A673 (cell line): ENCODE measurements at regions not wholly inside any gene's neighbourhood (a gene's known extent, or its start where the extent isn't known, plus 50 kb on each side); places are given as distances from the start of the nearest gene placed in this dataset.
A peak's percentile ranks its signal among the peaks of the same experiment; 100 is the strongest.

Source experiments
- BruUV-seq: library from RNA; stranded (reverse); fragments of 400-500 nt; replicated peaks from 2 replicates; lab custom pipeline; 2021; lab: Mats Ljungman, UMichigan
- CTCF ChIA-PET: fragments of 300-600 bp; sonication (Branson Sonifier 250); formaldehyde crosslinking; loops from one replicate; lab custom pipeline; 2022; ENCODE audit warnings: antibody characterized with exemption; lab: Charles Lee
- POLR2A ChIA-PET: fragments of 300-600 bp; sonication (Branson Sonifier 250); formaldehyde crosslinking; loops from one replicate; lab custom pipeline; 2022; ENCODE audit warnings: antibody characterized with exemption; ENCODE audit not compliant: low non-redundant PET; lab: Charles Lee
- DNase-seq: peaks from one replicate; pipeline ENCODE4 v3.0.0-alpha.2; 2015; ENCODE audit warnings: low spot score
- H3K27ac ChIP-seq: fragments of 200-600 bp; sonication (generic); 2 replicates; pipeline ENCODE4 v1.5.1; 2016; ENCODE audit warnings: mixed run types, low read depth, mild to moderate bottlenecking, mixed read lengths, antibody characterized with exemption, low read length; ENCODE audit not compliant: poor library complexity, severe bottlenecking
- H3K27me3 ChIP-seq: fragments of 200-600 bp; sonication (generic); replicated peaks from 2 replicates; pipeline ENCODE4 v1.6.1; 2017; ENCODE audit warnings: mixed run types, low read depth, mild to moderate bottlenecking, mixed read lengths, antibody characterized with exemption, low read length; ENCODE audit not compliant: insufficient read depth, poor library complexity
- H3K36me3 ChIP-seq: fragments of 200-600 bp; sonication (generic); 2 replicates; pipeline ENCODE4 v1.6.1; 2016; ENCODE audit warnings: mixed run types, mild to moderate bottlenecking, mixed read lengths, antibody characterized with exemption, low read length; ENCODE audit not compliant: insufficient read depth, poor library complexity, severe bottlenecking
- H3K4me1 ChIP-seq: fragments of 200-600 bp; sonication (generic); 2 replicates; pipeline ENCODE4 v1.6.1; 2017; ENCODE audit warnings: mixed run types, mild to moderate bottlenecking, mixed read lengths, antibody characterized with exemption, low read length; ENCODE audit not compliant: insufficient read depth, poor library complexity, severe bottlenecking
- H3K4me3 ChIP-seq: fragments of 200-600 bp; sonication (generic); 2 replicates; pipeline ENCODE4 v1.5.1; 2016; ENCODE audit warnings: low read depth, mixed run types, mild to moderate bottlenecking, mixed read lengths, low read length; ENCODE audit not compliant: poor library complexity, severe bottlenecking
- H3K9me3 ChIP-seq: fragments of 200-600 bp; sonication (generic); 2 replicates; pipeline ENCODE4 v1.6.1; 2016; ENCODE audit warnings: mixed run types, low read depth, mild to moderate bottlenecking, mixed read lengths, antibody characterized with exemption, low read length; ENCODE audit not compliant: poor library complexity, severe bottlenecking
- EZH2 ChIP-seq: fragments of 200-600 bp; sonication (generic); IDR thresholded peaks from 2 replicates; pipeline ENCODE4 v1.6.1; 2017; ENCODE audit warnings: borderline replicate concordance, low read depth, mild to moderate bottlenecking, mixed read lengths, antibody characterized with exemption, low read length; ENCODE audit not compliant: poor library complexity, severe bottlenecking
- intact Hi-C: fragments of 100-400 bp; cut with micrococcal nuclease; formaldehyde crosslinking; loops from one replicate; pipeline ENCODE4 v1.10.0; 2022; ENCODE audit not compliant: unreplicated experiment
- TF ChIP-seq, protein P1 (sequence below): fragments of 300-800, 200-600 bp; sonication (generic); conservative IDR thresholded peaks from 2 replicates; pipeline ENCODE4 v1.5.1; 2017; ENCODE audit warnings: low read depth, mild to moderate bottlenecking, antibody characterized with exemption, low read length, moderate library complexity, mixed read lengths

DNA sequence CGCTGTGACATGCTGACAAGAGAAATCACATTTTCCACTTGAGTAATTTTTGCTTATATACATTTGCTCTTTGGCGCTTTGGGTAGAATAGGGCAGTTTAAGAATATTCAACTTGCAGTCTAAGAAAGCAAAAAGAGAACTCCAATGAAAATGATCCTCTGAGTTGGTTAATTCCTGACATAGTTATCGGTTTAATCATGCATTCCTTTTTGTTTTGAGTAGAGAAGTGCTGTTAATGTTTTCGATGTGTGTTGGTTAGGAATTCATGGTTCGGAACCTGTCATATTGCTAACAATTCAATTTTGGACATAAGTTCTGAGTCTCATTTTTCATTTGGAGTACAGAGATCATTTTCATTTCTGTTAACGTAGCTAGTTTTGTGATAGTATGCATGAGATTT is 700.6 kb upstream of the PITX2 start:
- intact Hi-C loops, result no loop called here
- TF ChIP-seq EZH2, result no peak
- TF ChIP-seq, protein P1, sequence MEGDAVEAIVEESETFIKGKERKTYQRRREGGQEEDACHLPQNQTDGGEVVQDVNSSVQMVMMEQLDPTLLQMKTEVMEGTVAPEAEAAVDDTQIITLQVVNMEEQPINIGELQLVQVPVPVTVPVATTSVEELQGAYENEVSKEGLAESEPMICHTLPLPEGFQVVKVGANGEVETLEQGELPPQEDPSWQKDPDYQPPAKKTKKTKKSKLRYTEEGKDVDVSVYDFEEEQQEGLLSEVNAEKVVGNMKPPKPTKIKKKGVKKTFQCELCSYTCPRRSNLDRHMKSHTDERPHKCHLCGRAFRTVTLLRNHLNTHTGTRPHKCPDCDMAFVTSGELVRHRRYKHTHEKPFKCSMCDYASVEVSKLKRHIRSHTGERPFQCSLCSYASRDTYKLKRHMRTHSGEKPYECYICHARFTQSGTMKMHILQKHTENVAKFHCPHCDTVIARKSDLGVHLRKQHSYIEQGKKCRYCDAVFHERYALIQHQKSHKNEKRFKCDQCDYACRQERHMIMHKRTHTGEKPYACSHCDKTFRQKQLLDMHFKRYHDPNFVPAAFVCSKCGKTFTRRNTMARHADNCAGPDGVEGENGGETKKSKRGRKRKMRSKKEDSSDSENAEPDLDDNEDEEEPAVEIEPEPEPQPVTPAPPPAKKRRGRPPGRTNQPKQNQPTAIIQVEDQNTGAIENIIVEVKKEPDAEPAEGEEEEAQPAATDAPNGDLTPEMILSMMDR, result no peak
- Histone ChIP-seq H3K27ac (no peak overlapping the region), H3K36me3 (no peaks in the 10 kb centered on the region), H3K27me3 (no peaks in the 10 kb centered on the region), H3K4me3 (no peak overlapping the region), H3K4me1 (no peaks in the 10 kb centered on the region), H3K9me3 (no peaks in the 10 kb centered on the region)
- no TSS peak for BruUV-seq
- CTCF ChIA-PET, result no interaction called here
- DNase-seq, result peak; percentile 4
- POLR2A ChIA-PET, result no interaction called here

DNA sequence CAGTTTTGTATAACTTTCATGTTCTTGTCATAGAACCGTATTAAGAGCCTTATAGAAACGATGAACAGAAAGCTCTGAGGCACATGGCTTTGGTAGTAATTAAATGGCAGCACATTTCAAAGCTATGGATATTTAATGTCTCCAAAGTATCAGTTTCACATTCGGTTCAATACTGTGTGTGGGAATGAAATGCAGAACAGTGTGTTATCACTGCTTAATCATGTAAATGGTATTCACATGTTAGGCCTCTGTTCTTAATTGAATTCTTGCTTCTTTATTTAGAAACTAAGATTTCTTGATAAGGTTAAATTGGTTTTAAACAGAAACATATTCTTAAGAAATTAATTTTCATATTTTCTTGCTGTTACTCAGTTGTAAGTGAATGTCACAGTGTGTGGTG is 701.0 kb upstream of the PITX2 start:
- Histone ChIP-seq H3K4me3 (no peak overlapping the region), H3K36me3 (no peaks in the 10 kb centered on the region), H3K27ac (no peak overlapping the region), H3K9me3 (no peaks in the 10 kb centered on the region), H3K27me3 (no peaks in the 10 kb centered on the region), H3K4me1 (no peaks in the 10 kb centered on the region)
- no peak for TF ChIP-seq EZH2
- TF ChIP-seq, protein P1, result no peak
- intact Hi-C loops, result no loop called here
- CTCF ChIA-PET, result no interaction called here
- no peak for DNase-seq
- BruUV-seq, result no TSS peak
- POLR2A ChIA-PET, result no interaction called here

DNA sequence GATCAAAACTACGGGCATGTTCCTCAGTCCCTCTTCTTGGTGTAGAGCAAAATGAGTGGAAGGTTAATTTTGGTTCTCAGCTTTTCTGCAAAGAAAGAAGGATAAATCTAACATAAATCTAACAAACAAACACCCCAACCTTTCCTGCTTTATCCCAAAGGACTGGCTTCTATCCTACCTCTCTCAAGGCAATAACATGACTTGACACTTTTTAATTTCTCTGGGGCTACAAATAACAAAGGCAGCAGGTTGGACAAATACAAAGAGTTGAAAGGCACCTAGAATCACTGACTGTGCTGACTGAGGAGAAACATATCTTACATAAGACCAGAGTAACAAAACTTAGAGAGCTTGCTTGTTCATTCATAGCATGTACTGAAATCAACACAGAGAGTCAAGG is 703.6 kb upstream of the PITX2 start:
- no peak for DNase-seq
- Histone ChIP-seq H3K4me3 (no peak overlapping the region), H3K4me1 (no peaks in the 10 kb centered on the region), H3K27me3 (no peaks in the 10 kb centered on the region), H3K36me3 (no peaks in the 10 kb centered on the region), H3K9me3 (no peaks in the 10 kb centered on the region), H3K27ac (no peak overlapping the region)
- no TSS peak for BruUV-seq
- CTCF ChIA-PET, result no interaction called here
- intact Hi-C loops, result no loop called here
- POLR2A ChIA-PET, result no interaction called here
- TF ChIP-seq EZH2, result no peak
- TF ChIP-seq, protein P1, result no peak
